NCI-H2227 (cell line): ENCODE measurements at regions not wholly inside any gene's neighbourhood (a gene's known extent, or its start where the extent isn't known, plus 50 kb on each side); places are given as distances from the start of the nearest gene placed in this dataset.

Experiments used
- DNase-seq: peaks from one replicate; lab custom pipeline; 2025; ENCODE audit not compliant: unreplicated experiment; lab: John Stamatoyannopoulos, UW

- no peak for DNase-seq
These were observed 141.9 kb downstream of the MRPL14 start for GRCh38 chr6:43985329-43985728.

- DNase-seq: no peak
These were observed 142.6 kb downstream of the MRPL14 start for GRCh38 chr6:43984442-43985321.

GRCh38 chr6:43983632-43984031 is 143.6 kb downstream of the MRPL14 start:
- no peak for DNase-seq

- no peak for DNase-seq
These were observed 144.1 kb downstream of the MRPL14 start for GRCh38 chr6:43983191-43983590.

- DNase-seq: no peak
These were observed 145.1 kb downstream of the MRPL14 start for GRCh38 chr6:43982084-43982625.

- no peak for DNase-seq
These were observed 145.8 kb downstream of the MRPL14 start for GRCh38 chr6:43981363-43981990.

GRCh38 chr6:43980004-43980795 is 147.1 kb downstream of the MRPL14 start:
- DNase-seq: no peak

- no peak for DNase-seq
These were observed 147.7 kb downstream of the MRPL14 start for GRCh38 chr6:43979525-43979924.

- no peak for DNase-seq
These were observed 148.5 kb downstream of the MRPL14 start for GRCh38 chr6:43978473-43979346.

- DNase-seq: no peak
These were observed 149.7 kb downstream of the MRPL14 start for GRCh38 chr6:43977404-43978111.

- no peak for DNase-seq
These were observed 150.4 kb downstream of the MRPL14 start for GRCh38 chr6:43976706-43977403.

- no peak for DNase-seq
These were observed 152.5 kb downstream of the MRPL14 start for GRCh38 chr6:43974643-43975230.

GRCh38 chr6:43973357-43973756 is 153.9 kb downstream of the MRPL14 start:
- no peak for DNase-seq

GRCh38 chr6:43972913-43973300 is 154.3 kb downstream of the MRPL14 start:
- no peak for DNase-seq

GRCh38 chr6:43972179-43972912 is 154.9 kb downstream of the MRPL14 start:
- no peak for DNase-seq

GRCh38 chr6:43971776-43972126 is 155.5 kb downstream of the MRPL14 start:
- DNase-seq: no peak

GRCh38 chr6:43970913-43971775 is 156.1 kb downstream of the MRPL14 start:
- DNase-seq: no peak
